WTC11 (cell line): ENCODE measurements at regions not wholly inside any gene's neighbourhood (a gene's known extent, or its start where the extent isn't known, plus 50 kb on each side); places are given as distances from the start of the nearest gene placed in this dataset.

Source experiments
- ATAC-seq: fragments of 200-7000 bp; cut with Tn5 transposase; 2 replicates; pipeline ENCODE4 v1.10.0; 2021; ENCODE audit warnings: mild to moderate bottlenecking, moderate library complexity
- CTCF ChIA-PET: fragments of 300-600 bp; sonication (Branson Sonifier 250); formaldehyde crosslinking; loops from one replicate; lab custom pipeline; 2021; ENCODE audit warnings: antibody characterized with exemption; lab: Charles Lee
- POLR2A ChIA-PET: fragments of 350-600 bp; sonication (Branson Sonifier 250); formaldehyde crosslinking; loops from one replicate; lab custom pipeline; 2021; ENCODE audit warnings: antibody characterized with exemption; lab: Charles Lee
- DNase-seq: peaks from one replicate; pipeline ENCODE4 v3.0.0; 2021; ENCODE audit warnings: low spot score
- H3K27ac Mint-ChIP-seq: 2 replicates; pipeline ENCODE4 v1.8.0; 2021; ENCODE audit warnings: mixed read lengths
- H3K27me3 Mint-ChIP-seq: 2 replicates; pipeline ENCODE4 v1.8.0; 2021; ENCODE audit warnings: low read depth, mild to moderate bottlenecking, moderate library complexity, mixed read lengths
- H3K36me3 Mint-ChIP-seq: 2 replicates; pipeline ENCODE4 v1.8.0; 2021; ENCODE audit warnings: mixed read lengths
- H3K4me1 Mint-ChIP-seq: 2 replicates; pipeline ENCODE4 v1.8.0; 2022; ENCODE audit warnings: mixed read lengths
- H3K4me3 Mint-ChIP-seq: 2 replicates; pipeline ENCODE4 v1.8.0; 2021; ENCODE audit warnings: mild to moderate bottlenecking, moderate library complexity, mixed read lengths
- H3K9me3 Mint-ChIP-seq: 2 replicates; pipeline ENCODE4 v1.8.0; 2021; ENCODE audit warnings: mixed read lengths
- ARID4B ChIP-seq: sonication (generic); formaldehyde crosslinking; IDR thresholded peaks from 2 replicates; pipeline ENCODE4 v1.8.0; 2023; ENCODE audit warnings: missing genetic modification reagents, mild to moderate bottlenecking, borderline replicate concordance
- ATF3 ChIP-seq: sonication (generic); formaldehyde crosslinking; conservative IDR thresholded peaks from 2 replicates; pipeline ENCODE4 v1.8.1; 2022; ENCODE audit warnings: mild to moderate bottlenecking, missing genetic modification reagents
- CTCF ChIP-seq: fragments of 200-600 bp; IDR thresholded peaks from 2 replicates; pipeline ENCODE4 v1.8.0; 2022; ENCODE audit warnings: antibody characterized with exemption
- E2F1 ChIP-seq: sonication (generic); formaldehyde crosslinking; IDR thresholded peaks from 2 replicates; pipeline ENCODE4 v1.8.0; 2022; ENCODE audit warnings: mild to moderate bottlenecking, missing genetic modification reagents
- NFATC4 ChIP-seq: fragments of 250-450 bp; sonication (Bioruptor Pico); IDR thresholded peaks from 2 replicates; pipeline ENCODE4 v1.9.0; 2021; ENCODE audit warnings: mild to moderate bottlenecking
- PRDM15 ChIP-seq: sonication (generic); formaldehyde crosslinking; IDR thresholded peaks from 2 replicates; pipeline ENCODE4 v1.8.0; 2022; ENCODE audit warnings: missing genetic modification reagents
- SMAD4 ChIP-seq: sonication (generic); formaldehyde crosslinking; IDR thresholded peaks from 2 replicates; pipeline ENCODE4 v1.8.0; 2022; ENCODE audit warnings: mild to moderate bottlenecking, missing genetic modification reagents
- ZNF219 ChIP-seq: sonication (generic); formaldehyde crosslinking; IDR thresholded peaks from 2 replicates; pipeline ENCODE4 v1.8.0; 2023; ENCODE audit warnings: missing genetic modification reagents, mild to moderate bottlenecking, borderline replicate concordance
- ZNF263 ChIP-seq: sonication (generic); formaldehyde crosslinking; IDR thresholded peaks from 2 replicates; pipeline ENCODE4 v1.8.1; 2022; ENCODE audit warnings: low read depth, mild to moderate bottlenecking, moderate library complexity, missing genetic modification reagents
- ZNF416 ChIP-seq: fragments of 250-450 bp; sonication (Bioruptor Pico); IDR thresholded peaks from 2 replicates; pipeline ENCODE4 v1.9.0; 2021; ENCODE audit warnings: mild to moderate bottlenecking, inconsistent platforms
- TF ChIP-seq, protein P1 (sequence below): sonication (generic); formaldehyde crosslinking; IDR thresholded peaks from 2 replicates; pipeline ENCODE4 v1.8.0; 2022; ENCODE audit warnings: mild to moderate bottlenecking, missing genetic modification reagents
- TF ChIP-seq, protein P2 (sequence below): sonication (generic); formaldehyde crosslinking; IDR thresholded peaks from 2 replicates; pipeline ENCODE4 v1.8.1; 2023; ENCODE audit warnings: mild to moderate bottlenecking, missing genetic modification reagents, moderate library complexity

DNA sequence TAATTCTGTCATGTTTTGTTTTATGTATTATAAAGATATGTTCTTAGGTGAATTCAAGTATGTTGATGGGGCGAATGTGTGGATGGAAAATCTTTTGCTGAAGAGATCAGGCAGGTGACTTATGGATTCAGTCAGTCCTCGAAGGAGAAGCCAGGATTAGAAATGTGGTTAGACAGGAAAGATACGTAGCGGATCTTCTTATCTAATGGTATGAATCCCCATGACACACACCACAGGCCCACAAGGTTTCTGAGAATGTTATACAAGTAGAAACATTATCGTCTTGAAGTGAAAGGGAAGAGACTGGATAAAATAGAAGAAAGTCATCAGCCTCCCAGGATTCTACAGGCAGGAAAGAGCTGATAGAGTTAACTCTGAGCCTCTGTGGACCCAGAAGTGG lies 69.0 kb upstream of the RFXAP start:
- no peak overlapping the region for H3K4me3 Mint-ChIP-seq
- ATAC-seq = no peak

DNA sequence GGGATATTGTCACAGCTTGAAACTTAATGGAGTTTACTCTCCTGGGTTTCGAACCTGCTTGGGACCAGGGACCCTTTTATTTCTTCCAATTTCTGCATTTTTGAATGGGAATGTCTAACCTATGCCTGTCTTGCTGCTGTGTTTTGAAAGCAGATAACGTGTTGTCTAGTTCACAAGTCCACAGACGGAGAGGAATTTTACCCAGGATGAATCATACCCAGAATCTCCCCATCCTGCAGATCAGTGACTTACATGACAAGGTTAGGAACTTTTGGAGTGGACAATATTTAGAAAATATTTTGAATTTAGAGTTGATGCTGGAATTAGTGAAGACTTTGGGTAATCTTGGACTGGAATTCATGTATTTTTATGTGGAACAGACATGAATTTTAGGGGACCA lies 68.6 kb upstream of the RFXAP start:
- no peak for DNase-seq
- ATAC-seq = no peak
- Mint-ChIP-seq H3K9me3 (peaks cover 19% of the 10 kb centered on the region), H3K27me3 (no peaks in the 10 kb centered on the region), H3K4me3 (no peak overlapping the region), H3K27ac (no peak overlapping the region), H3K36me3 (peaks cover 5% of the 10 kb centered on the region), H3K4me1 (peaks cover 11% of the 10 kb centered on the region)
- CTCF ChIA-PET = no interaction called here
- POLR2A ChIA-PET = no interaction called here
- TF ChIP-seq, protein P1, sequence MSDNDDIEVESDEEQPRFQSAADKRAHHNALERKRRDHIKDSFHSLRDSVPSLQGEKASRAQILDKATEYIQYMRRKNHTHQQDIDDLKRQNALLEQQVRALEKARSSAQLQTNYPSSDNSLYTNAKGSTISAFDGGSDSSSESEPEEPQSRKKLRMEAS = no peak
- no peak for TF ChIP-seq E2F1 (CRISPR knock-in tag)
- no peak for TF ChIP-seq PRDM15 (CRISPR knock-in tag)
- TF ChIP-seq CTCF = no peak
- no peak for TF ChIP-seq NFATC4 (CRISPR knock-in tag)
- TF ChIP-seq ZNF219 = no peak
- TF ChIP-seq ARID4B (CRISPR knock-in tag) = no peak

More for the DNA sequence above, 69.0 kb upstream of the RFXAP start:
- DNase-seq = no peak
- CTCF ChIA-PET = no interaction called here
- peaks cover 14% of the 10 kb centered on the region for H3K4me1 Mint-ChIP-seq
- H3K36me3 Mint-ChIP-seq = peaks cover 5% of the 10 kb centered on the region
- POLR2A ChIA-PET = no interaction called here
- no peaks in the 10 kb centered on the region for H3K27me3 Mint-ChIP-seq
- H3K9me3 Mint-ChIP-seq = peaks cover 19% of the 10 kb centered on the region
- TF ChIP-seq ZNF416 (CRISPR knock-in tag) = no peak
- TF ChIP-seq SMAD4 (CRISPR knock-in tag) = no peak
- TF ChIP-seq ZNF263 (CRISPR knock-in tag) = no peak
- no peak for TF ChIP-seq ATF3 (CRISPR knock-in tag)
- TF ChIP-seq, protein P2, sequence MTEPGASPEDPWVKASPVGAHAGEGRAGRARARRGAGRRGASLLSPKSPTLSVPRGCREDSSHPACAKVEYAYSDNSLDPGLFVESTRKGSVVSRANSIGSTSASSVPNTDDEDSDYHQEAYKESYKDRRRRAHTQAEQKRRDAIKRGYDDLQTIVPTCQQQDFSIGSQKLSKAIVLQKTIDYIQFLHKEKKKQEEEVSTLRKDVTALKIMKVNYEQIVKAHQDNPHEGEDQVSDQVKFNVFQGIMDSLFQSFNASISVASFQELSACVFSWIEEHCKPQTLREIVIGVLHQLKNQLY (CRISPR knock-in tag) = no peak
- H3K27ac Mint-ChIP-seq = no peak overlapping the region
